H9 (cell line): ENCODE measurements at regions not wholly inside any gene's neighbourhood (a gene's known extent, or its start where the extent isn't known, plus 50 kb on each side); places are given as distances from the start of the nearest gene placed in this dataset.

Experiments used
- DNase-seq: peaks from one replicate; pipeline ENCODE4 v3.0.0-alpha.2; 2017
- H2AFZ ChIP-seq: one replicate; pipeline ENCODE4 v1.6.1; 2013; ENCODE audit warnings: mild to moderate bottlenecking, low read length, control low read depth, moderate library complexity
- H2AK5ac ChIP-seq: 2 replicates; pipeline ENCODE4 v1.6.1; 2013; ENCODE audit warnings: low read length, control low read depth, mixed read lengths; ENCODE audit not compliant: insufficient read length
- H2BK120ac ChIP-seq: one replicate; pipeline ENCODE4 v1.6.1; 2013; ENCODE audit warnings: low read depth, mild to moderate bottlenecking, low read length, control low read depth, inconsistent platforms; ENCODE audit not compliant: poor library complexity, severe bottlenecking
- H2BK12ac ChIP-seq: 2 replicates; pipeline ENCODE4 v1.6.1; 2013; ENCODE audit warnings: low read length, control low read depth, mixed read lengths, low read depth; ENCODE audit not compliant: insufficient read length
- H2BK15ac ChIP-seq: 2 replicates; pipeline ENCODE4 v1.6.1; 2013; ENCODE audit warnings: low read depth, low read length, control low read depth
- H2BK20ac ChIP-seq: one replicate; pipeline ENCODE4 v1.6.1; 2013; ENCODE audit warnings: low read depth, mild to moderate bottlenecking, low read length, control low read depth, inconsistent platforms; ENCODE audit not compliant: poor library complexity, severe bottlenecking
- H2BK5ac ChIP-seq: 2 replicates; pipeline ENCODE4 v1.6.1; 2013; ENCODE audit warnings: low read length, control low read depth, mixed read lengths; ENCODE audit not compliant: insufficient read length
- H3K14ac ChIP-seq: 2 replicates; pipeline ENCODE4 v1.6.1; 2013; ENCODE audit warnings: low read length, control low read depth; ENCODE audit not compliant: insufficient read depth
- H3K18ac ChIP-seq: 2 replicates; pipeline ENCODE4 v1.6.1; 2013; ENCODE audit warnings: low read depth, mild to moderate bottlenecking, mixed read lengths, low read length, control low read depth; ENCODE audit not compliant: insufficient read length
- H3K23ac ChIP-seq: 2 replicates; pipeline ENCODE4 v1.6.1; 2013; ENCODE audit warnings: low read length, control low read depth, mixed read lengths, low read depth; ENCODE audit not compliant: insufficient read length
- H3K23me2 ChIP-seq: 2 replicates; pipeline ENCODE4 v1.6.1; 2013; ENCODE audit warnings: low read depth, mild to moderate bottlenecking, mixed read lengths, low read length, control low read depth; ENCODE audit not compliant: insufficient read length, poor library complexity, severe bottlenecking
- H3K27ac ChIP-seq: 2 replicates; pipeline ENCODE4 v1.5.1; 2013; ENCODE audit warnings: low read length, control low read depth, mixed read lengths, low read depth; ENCODE audit not compliant: insufficient read length
- H3K27me3 ChIP-seq: 2 replicates; pipeline ENCODE4 v1.6.1; 2013; ENCODE audit warnings: low read length, control low read depth, inconsistent platforms; ENCODE audit not compliant: insufficient read depth
- H3K4ac ChIP-seq: 2 replicates; pipeline ENCODE4 v1.6.1; 2013; ENCODE audit warnings: low read depth, mild to moderate bottlenecking, control low read depth, inconsistent platforms, low read length, moderate library complexity
- H3K4me1 ChIP-seq: 2 replicates; pipeline ENCODE4 v1.6.1; 2013; ENCODE audit warnings: low read length, control low read depth, inconsistent platforms; ENCODE audit not compliant: insufficient read depth
- H3K4me2 ChIP-seq: 2 replicates; pipeline ENCODE4 v1.6.1; 2013; ENCODE audit warnings: low read length, control low read depth, mixed read lengths; ENCODE audit not compliant: insufficient read length, insufficient read depth
- H3K56ac ChIP-seq: 2 replicates; pipeline ENCODE4 v1.6.1; 2013; ENCODE audit warnings: low read depth, mild to moderate bottlenecking, mixed read lengths, low read length, control low read depth; ENCODE audit not compliant: insufficient read length
- H3K79me1 ChIP-seq: 2 replicates; pipeline ENCODE4 v1.6.1; 2013; ENCODE audit warnings: low read depth, mild to moderate bottlenecking, moderate library complexity, low read length, control low read depth, inconsistent platforms; ENCODE audit not compliant: insufficient read depth, poor library complexity, severe bottlenecking
- H3K79me2 ChIP-seq: 2 replicates; pipeline ENCODE4 v1.6.1; 2013; ENCODE audit warnings: low read length, control low read depth, inconsistent platforms; ENCODE audit not compliant: insufficient read depth
- H3K9ac ChIP-seq: 2 replicates; pipeline ENCODE4 v1.6.1; 2013; ENCODE audit warnings: low read length, control low read depth, mixed read lengths; ENCODE audit not compliant: insufficient read length; ENCODE audit errors: extremely low read depth
- H3K9me3 ChIP-seq: one replicate; pipeline ENCODE4 v1.6.1; 2013; ENCODE audit warnings: low read depth, low read length, inconsistent platforms; ENCODE audit not compliant: control insufficient read depth
- H3T11ph ChIP-seq: one replicate; pipeline ENCODE4 v1.6.1; 2013; ENCODE audit warnings: mild to moderate bottlenecking, low read length, control low read depth, inconsistent platforms
- H4K20me1 ChIP-seq: one replicate; pipeline ENCODE4 v1.6.1; 2013; ENCODE audit not compliant: control insufficient read depth, insufficient read length, insufficient read depth
- H4K5ac ChIP-seq: 2 replicates; pipeline ENCODE4 v1.6.1; 2013; ENCODE audit warnings: low read depth, mild to moderate bottlenecking, mixed read lengths, low read length, control low read depth; ENCODE audit not compliant: insufficient read length
- H4K8ac ChIP-seq: replicated peaks from 2 replicates; pipeline ENCODE4 v1.6.1; 2013; ENCODE audit warnings: low read length, control low read depth, mixed read lengths, low read depth; ENCODE audit not compliant: insufficient read length
- H4K91ac ChIP-seq: 2 replicates; pipeline ENCODE4 v1.6.1; 2013; ENCODE audit warnings: low read depth, mild to moderate bottlenecking, moderate library complexity, mixed read lengths, low read length, control low read depth; ENCODE audit not compliant: insufficient read length
- H3K27ac Mint-ChIP-seq, 3 experiments: 2 replicates in 2 of 3; 3 replicates in 1 of 3; pipeline ENCODE4 v1.8.0; 2020 to 2021; ENCODE audit warnings: mixed read lengths in 3 of 3, mild to moderate bottlenecking in 1 of 3, moderate library complexity in 1 of 3
- H3K27me3 Mint-ChIP-seq: 2 replicates; pipeline ENCODE4 v1.8.0; 2021; ENCODE audit warnings: low read depth, mild to moderate bottlenecking, moderate library complexity, mixed read lengths
- H3K36me3 Mint-ChIP-seq, 3 experiments: 2 replicates in 2 of 3; 3 replicates in 1 of 3; pipeline ENCODE4 v1.8.0; 2020 to 2021; ENCODE audit warnings: low read depth in 3 of 3, mixed read lengths in 3 of 3; ENCODE audit not compliant: insufficient read depth in 1 of 3
- H3K4me1 Mint-ChIP-seq, 2 experiments: 2 replicates each; pipeline ENCODE4 v1.8.0; 2020; ENCODE audit warnings: mixed read lengths in 2 of 2
- H3K4me3 Mint-ChIP-seq, 2 experiments: 2 replicates in 1 of 2; 3 replicates in 1 of 2; pipeline ENCODE4 v1.8.0; 2020 to 2021; ENCODE audit warnings: mild to moderate bottlenecking in 2 of 2, mixed read lengths in 2 of 2, moderate library complexity in 1 of 2
- H3K9me3 Mint-ChIP-seq, 2 experiments: 2 replicates in 1 of 2; 3 replicates in 1 of 2; pipeline ENCODE4 v1.8.0; 2020; ENCODE audit warnings: mild to moderate bottlenecking in 2 of 2, mixed read lengths in 2 of 2, moderate library complexity in 1 of 2
- CTCF ChIP-seq: fragments of 200-600 bp; sonication (generic); conservative IDR thresholded peaks from 3 replicates; pipeline ENCODE4 v1.8.0; 2021; ENCODE audit warnings: antibody characterized with exemption, mild to moderate bottlenecking
- WGBS: extraction: QIAGEN DNeasy Blood & Tissue Kit; methylation state at CpG from one replicate; pipeline ENCODE4 v1.1.7; 2013; ENCODE audit warnings: missing lambda C conversion rate, low lambda C conversion rate, mixed read lengths; ENCODE audit not compliant: insufficient read length; ENCODE audit errors: extremely low coverage; 5-methylcytosine and 5-hydroxymethylcytosine counted together

- Histone ChIP-seq H3K4ac (no peak overlapping the region), H3K79me2 (no peaks in the 10 kb centered on the region), H2BK5ac (no peak overlapping the region), H3K27me3 (peaks cover 2% of the 10 kb centered on the region; the same call in 1 of the 2 replicates), H4K91ac (no peak overlapping the region), H2BK20ac (no peak overlapping the region), H3K9me3 (no peaks in the 10 kb centered on the region), H3K4me1 (peaks cover 8% of the 10 kb centered on the region), H2BK12ac (no peak overlapping the region), H3K18ac (no peak overlapping the region), H2AFZ (no peak overlapping the region), H2BK15ac (no peak overlapping the region), H3K9ac (no peak overlapping the region), H2BK120ac (no peak overlapping the region), H2AK5ac (no peak overlapping the region), H3K23me2 (no peaks in the 10 kb centered on the region), H3K23ac (no peak overlapping the region), H4K5ac (no peak overlapping the region), H3T11ph (no peak overlapping the region), H3K79me1 (no peaks in the 10 kb centered on the region), H3K56ac (no peak overlapping the region), H4K20me1 (no peaks in the 10 kb centered on the region), H3K27ac (no peak overlapping the region), H3K4me2 (no peak overlapping the region), H3K14ac (no peak overlapping the region), H4K8ac (no peak overlapping the region)
- DNase-seq, result no peak
- peaks cover 0 to 3% (median 0%) of the 10 kb centered on the region in 3 experiments; a peak in 1 of 7 replicates for H3K36me3 Mint-ChIP-seq
- WGBS, result no CpG with 5 or more reads among the region's 4 CpGs
- no peak overlapping the region for H3K27ac Mint-ChIP-seq
- TF ChIP-seq CTCF, result no peak
- H3K4me1 Mint-ChIP-seq, result peaks cover 5 to 13% of the 10 kb centered on the region in 2 experiments
- H3K9me3 Mint-ChIP-seq, result peaks cover 0 to 3% of the 10 kb centered on the region in 2 experiments; a peak in 3 of 5 replicates
- H3K4me3 Mint-ChIP-seq, result no peak overlapping the region
- H3K27me3 Mint-ChIP-seq, result peaks cover 2% of the 10 kb centered on the region; the same call in 1 of the 2 replicates
Observed at GRCh38 chr14:50044042-50044651, 72.2 kb downstream of the VCPKMT start.
